ENCODE measurements at regions not wholly inside any gene's neighbourhood (a gene's known extent, or its start where the extent isn't known, plus 50 kb on each side); places are given as distances from the start of the nearest gene placed in this dataset.

DNA sequence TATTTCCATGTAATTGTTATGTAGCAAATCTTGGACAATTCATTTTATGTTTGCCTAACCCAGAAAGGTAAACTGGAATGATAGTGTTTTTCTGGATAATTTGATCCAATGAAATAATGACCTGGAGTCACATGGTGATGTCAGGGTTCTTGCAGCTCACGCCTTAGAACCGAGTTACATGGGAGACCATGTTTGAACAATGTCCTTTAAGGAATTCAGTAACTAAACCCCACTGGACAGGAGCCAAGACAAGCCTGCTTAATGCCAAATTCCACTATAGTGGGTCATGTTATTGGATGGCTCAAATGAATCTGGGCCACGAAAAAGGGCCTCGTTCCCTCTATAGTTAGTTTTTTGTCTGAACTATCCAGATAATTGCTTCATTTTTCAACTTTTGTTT is 255.8 kb upstream of the HMGA2 start:
- no peak for DNase-seq (ENCODE audit: low spot score)
- Histone ChIP-seq H3K27ac (ENCODE audit: low read depth, low read length, poor library complexity, severe bottlenecking) (no peak overlapping the region), H3K9me3 (ENCODE audit: low read length) (no peaks in the 10 kb centered on the region), H2AFZ (ENCODE audit: low read length) (no peak overlapping the region), H3K36me3 (ENCODE audit: insufficient read depth, low read length) (no peaks in the 10 kb centered on the region), H3K4me3 (ENCODE audit: low read depth, low read length, poor library complexity, severe bottlenecking) (no peak overlapping the region), H3K79me2 (ENCODE audit: insufficient read depth, low read depth, low read length) (no peaks in the 10 kb centered on the region), H3K4me1 (ENCODE audit: insufficient read depth, low read length, poor library complexity, severe bottlenecking) (no peaks in the 10 kb centered on the region), H4K20me1 (ENCODE audit: insufficient read depth, low read length) (no peaks in the 10 kb centered on the region), H3K9me2 (ENCODE audit: insufficient read depth, low read length) (no peaks in the 10 kb centered on the region), H3K4me2 (ENCODE audit: low read length) (no peak overlapping the region)
- ChIA-PET POLR2A (interaction anchor here (1.2 kb wide), 1 partner anchor 623 kb away, joined by 5 read pairs; no protein-coding TSS in a partner anchor), CTCF (ENCODE audit: unreplicated experiment) (no interaction called here)
- no TSS peak for BruUV-seq (replicated peaks)
- TF ChIP-seq EZH2phosphoT487 (IDR thresholded peaks at IDR 0.05; ENCODE audit: borderline replicate concordance, low read depth, low read length) = no peak
- no peak for TF ChIP-seq CTCF (conservative IDR thresholded peaks at IDR 0.05; ENCODE audit: low read length)
- intact Hi-C loops (cut with micrococcal nuclease; ENCODE audit: unreplicated experiment) = no loop called here

DNA sequence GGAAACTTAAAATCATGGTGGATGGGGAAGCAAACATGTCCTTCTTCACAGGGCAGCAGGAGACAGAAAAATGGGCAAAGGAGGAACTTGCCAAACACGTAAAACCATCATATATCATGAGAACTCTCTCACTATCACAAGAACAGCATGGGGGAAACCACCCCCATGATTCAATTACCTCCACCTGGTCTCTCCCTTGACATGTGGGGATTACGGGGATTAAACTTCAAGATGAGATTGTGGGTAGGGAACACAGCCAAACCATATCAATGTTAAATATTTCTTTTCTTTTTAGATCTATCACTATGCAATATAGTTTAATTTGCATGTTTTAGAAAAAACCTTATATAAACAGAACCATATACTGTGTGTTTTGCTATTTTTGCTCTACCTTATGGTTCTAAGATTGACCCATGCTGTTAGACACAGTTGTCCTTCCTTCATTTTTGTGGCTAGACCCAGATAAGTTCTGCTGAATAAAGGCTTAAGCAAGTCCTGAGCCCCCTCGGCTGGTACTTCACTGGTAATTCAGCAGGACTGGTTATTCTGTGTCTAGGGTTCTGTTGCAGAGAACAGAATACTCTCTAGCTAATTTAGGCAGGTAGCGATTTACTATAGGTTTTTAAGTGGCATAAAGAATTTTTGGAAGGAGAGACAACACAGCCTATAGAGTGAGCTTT is 253.7 kb upstream of the HMGA2 start:
- DNase-seq (ENCODE audit: low spot score) = no peak
- Histone ChIP-seq H3K4me2 (ENCODE audit: low read length) (no peak overlapping the region), H3K9me2 (ENCODE audit: insufficient read depth, low read length) (no peaks in the 10 kb centered on the region), H3K36me3 (ENCODE audit: insufficient read depth, low read length) (no peaks in the 10 kb centered on the region), H4K20me1 (ENCODE audit: insufficient read depth, low read length) (no peaks in the 10 kb centered on the region), H3K4me3 (ENCODE audit: low read depth, low read length, poor library complexity, severe bottlenecking) (no peak overlapping the region), H2AFZ (ENCODE audit: low read length) (no peak overlapping the region), H3K79me2 (ENCODE audit: insufficient read depth, low read depth, low read length) (no peaks in the 10 kb centered on the region), H3K9me3 (ENCODE audit: low read length) (no peaks in the 10 kb centered on the region), H3K27ac (ENCODE audit: low read depth, low read length, poor library complexity, severe bottlenecking) (no peak overlapping the region), H3K4me1 (ENCODE audit: insufficient read depth, low read length, poor library complexity, severe bottlenecking) (no peaks in the 10 kb centered on the region)
- ChIA-PET CTCF (ENCODE audit: unreplicated experiment) (no interaction called here), POLR2A (no interaction called here)
- BruUV-seq (replicated peaks) = no TSS peak
- TF ChIP-seq EZH2phosphoT487 (IDR thresholded peaks at IDR 0.05; ENCODE audit: borderline replicate concordance, low read depth, low read length) = no peak
- TF ChIP-seq CTCF (conservative IDR thresholded peaks at IDR 0.05; ENCODE audit: low read length) = no peak
- intact Hi-C loops (cut with micrococcal nuclease; ENCODE audit: unreplicated experiment) = no loop called here

DNA sequence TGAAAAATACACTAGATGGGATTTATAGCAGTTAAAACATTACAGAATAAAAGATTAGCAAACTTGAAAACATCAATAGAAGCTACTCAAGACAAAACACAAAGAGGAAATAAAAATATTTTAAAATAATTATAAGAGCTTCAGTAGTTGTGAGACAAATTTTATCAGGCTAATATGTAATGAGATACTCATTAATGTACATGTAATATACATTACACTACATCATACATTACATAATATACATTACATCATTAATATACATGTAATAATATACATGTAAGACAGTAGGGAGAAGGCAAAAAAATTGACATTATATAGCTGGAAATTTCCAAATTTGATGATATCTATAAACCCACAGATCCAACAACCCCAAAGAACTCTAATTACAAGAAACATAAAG is 249.4 kb upstream of the HMGA2 start:
- ChIA-PET CTCF (ENCODE audit: unreplicated experiment) (no interaction called here), POLR2A (interaction anchor here (0.5 to 0.6 kb wide), 3 partner anchors 9 to 92 kb away, joined by 3 to 9 read pairs (median 3); no protein-coding TSS in a partner anchor)
- H3K4me1 ChIP-seq (ENCODE audit: insufficient read depth, low read length, poor library complexity, severe bottlenecking) = no peaks in the 10 kb centered on the region
- H3K79me2 ChIP-seq (ENCODE audit: insufficient read depth, low read depth, low read length) = no peaks in the 10 kb centered on the region
- no TSS peak for BruUV-seq (replicated peaks)
- no peaks in the 10 kb centered on the region for H3K9me3 ChIP-seq (ENCODE audit: low read length)
- no peak overlapping the region for H3K27ac ChIP-seq (ENCODE audit: low read depth, low read length, poor library complexity, severe bottlenecking)
- no peaks in the 10 kb centered on the region for H3K9me2 ChIP-seq (ENCODE audit: insufficient read depth, low read length)
- no peaks in the 10 kb centered on the region for H3K36me3 ChIP-seq (ENCODE audit: insufficient read depth, low read length)
- no peak overlapping the region for H2AFZ ChIP-seq (ENCODE audit: low read length)
- TF ChIP-seq EZH2phosphoT487 (IDR thresholded peaks at IDR 0.05; ENCODE audit: borderline replicate concordance, low read depth, low read length) (no peak), CTCF (conservative IDR thresholded peaks at IDR 0.05; ENCODE audit: low read length) (no peak)
- H3K4me3 ChIP-seq (ENCODE audit: low read depth, low read length, poor library complexity, severe bottlenecking) = no peak overlapping the region
- no peak overlapping the region for H3K4me2 ChIP-seq (ENCODE audit: low read length)
- no peaks in the 10 kb centered on the region for H4K20me1 ChIP-seq (ENCODE audit: insufficient read depth, low read length)
- intact Hi-C loops (cut with micrococcal nuclease; ENCODE audit: unreplicated experiment) = no loop called here
- DNase-seq (ENCODE audit: low spot score) = no peak

All from OCI-LY7 (cell line).